Renal cortical epithelial cell (primary cell): ENCODE measurements at regions not wholly inside any gene's neighbourhood (a gene's known extent, or its start where the extent isn't known, plus 50 kb on each side); places are given as distances from the start of the nearest gene placed in this dataset.

Experiments
- DNase-seq: peaks from one replicate; pipeline ENCODE4 v3.0.0-alpha.2; 2011; ENCODE audit warnings: low read depth

GRCh38 chr2:107312240-107312639 lies 426.3 kb upstream of the ST6GAL2 start:
- no peak for DNase-seq

GRCh38 chr2:107313316-107313715 lies 427.3 kb upstream of the ST6GAL2 start:
- peak; percentile 81 for DNase-seq

- DNase-seq: no peak
Measured at GRCh38 chr2:107320881-107321280, 434.9 kb upstream of the ST6GAL2 start.

GRCh38 chr2:107322416-107322815 lies 436.4 kb upstream of the ST6GAL2 start:
- peak; percentile 95 for DNase-seq

GRCh38 chr2:107323946-107324565 lies 438.1 kb upstream of the ST6GAL2 start:
- DNase-seq: no peak

GRCh38 chr2:107325981-107326786 lies 440.2 kb upstream of the ST6GAL2 start:
- peak; percentile 73 for DNase-seq

- DNase-seq: no peak
Measured at GRCh38 chr2:107334306-107334705, 448.3 kb upstream of the ST6GAL2 start.

GRCh38 chr2:107336526-107336925 lies 450.6 kb upstream of the ST6GAL2 start:
- DNase-seq: peak; percentile 19

GRCh38 chr2:107337209-107337898 lies 451.4 kb upstream of the ST6GAL2 start:
- peak; percentile 81 for DNase-seq

GRCh38 chr2:107338059-107338458 lies 452.1 kb upstream of the ST6GAL2 start:
- no peak for DNase-seq

GRCh38 chr2:107338571-107338970 lies 452.6 kb upstream of the ST6GAL2 start:
- no peak for DNase-seq

GRCh38 chr2:107340955-107341354 lies 455.0 kb upstream of the ST6GAL2 start:
- peak; percentile 35 for DNase-seq

GRCh38 chr2:107349329-107349728 lies 463.4 kb upstream of the ST6GAL2 start:
- no peak for DNase-seq

- no peak for DNase-seq
Measured at GRCh38 chr2:107354175-107354574, 468.2 kb upstream of the ST6GAL2 start.

- DNase-seq: peak; percentile 85
Measured at GRCh38 chr2:107358362-107358761, 468.3 kb upstream of the RGPD4 start.

- no peak for DNase-seq
Measured at GRCh38 chr2:107359021-107359420, 467.7 kb upstream of the RGPD4 start.

GRCh38 chr2:107361751-107362381 lies 464.8 kb upstream of the RGPD4 start:
- no peak for DNase-seq

GRCh38 chr2:107362993-107363392 lies 463.7 kb upstream of the RGPD4 start:
- no peak for DNase-seq

- peak; percentile 50 for DNase-seq
Measured at GRCh38 chr2:107363806-107364205, 462.9 kb upstream of the RGPD4 start.

- DNase-seq: no peak
Measured at GRCh38 chr2:107364361-107364950, 462.2 kb upstream of the RGPD4 start.

- DNase-seq: no peak
Measured at GRCh38 chr2:107374249-107374648, 452.4 kb upstream of the RGPD4 start.

- no peak for DNase-seq
Measured at GRCh38 chr2:107376909-107377308, 449.8 kb upstream of the RGPD4 start.
